Esophagus squamous epithelium (tissue), 4 donors: ENCODE measurements at regions not wholly inside any gene's neighbourhood (a gene's known extent, or its start where the extent isn't known, plus 50 kb on each side); places are given as distances from the start of the nearest gene placed in this dataset.

Experiments used
- POLR2A ChIP-seq, 4 donors: fragments of 450-650 bp; IDR thresholded peaks; one replicate each; pipeline ENCODE4 v1.6.1; 2017; ENCODE audit warnings: antibody characterized with exemption in 4 of 4, mild to moderate bottlenecking in 4 of 4, moderate library complexity in 3 of 4
- TF ChIP-seq, protein P1 (sequence below), 6 experiments: fragments of 450-650 bp in 4 of 6; fragments of 200-600 bp in 2 of 6; sonication (generic) in 2 of 6; IDR thresholded peaks; one replicate each; pipeline ENCODE4 v1.5.1; 2016 to 2019; ENCODE audit warnings: antibody characterized with exemption in 6 of 6, mild to moderate bottlenecking in 4 of 6, moderate library complexity in 4 of 6

DNA sequence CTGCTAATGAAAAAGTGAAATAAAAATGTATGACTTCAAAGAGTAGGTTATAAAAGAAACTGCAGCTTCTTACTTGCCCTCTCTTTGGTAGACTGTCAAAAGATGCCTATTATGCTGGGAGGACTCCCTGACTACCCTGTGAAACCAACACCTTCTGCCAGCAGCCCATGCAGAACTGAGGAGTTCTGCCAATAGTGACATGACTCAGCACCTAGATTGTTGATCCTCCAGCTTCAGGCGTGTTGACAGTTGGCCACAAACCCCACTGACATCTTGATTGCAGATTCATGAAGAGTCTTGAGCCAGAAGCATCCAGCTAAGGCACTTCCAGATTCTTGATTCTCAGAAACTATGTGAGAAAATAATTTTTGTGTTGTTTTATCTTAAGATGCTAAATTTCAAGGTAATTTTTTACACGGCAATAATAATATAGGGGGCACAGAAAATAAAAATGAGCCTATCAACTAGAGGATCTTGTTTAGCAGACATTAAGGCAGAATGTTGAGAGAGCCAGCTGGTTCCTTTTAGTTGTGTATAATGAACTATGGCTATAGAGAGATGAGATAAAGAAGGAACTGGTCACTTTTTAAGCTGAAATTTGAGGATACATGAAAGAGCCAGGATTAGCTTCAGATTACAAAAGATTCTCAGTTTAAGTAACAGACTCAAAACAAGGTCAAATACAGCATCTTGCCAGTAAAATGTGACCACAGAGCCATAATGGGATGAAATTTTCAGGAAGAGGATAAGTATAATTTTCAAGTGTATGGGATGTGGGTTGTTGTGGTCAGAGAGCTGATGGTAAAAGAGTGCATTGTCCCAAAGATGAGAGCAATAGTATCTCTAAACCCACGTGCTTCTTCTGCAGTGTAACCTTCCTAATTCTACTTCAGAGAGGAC, 588.7 kb upstream of the CBLB start:
- TF ChIP-seq, protein P1, sequence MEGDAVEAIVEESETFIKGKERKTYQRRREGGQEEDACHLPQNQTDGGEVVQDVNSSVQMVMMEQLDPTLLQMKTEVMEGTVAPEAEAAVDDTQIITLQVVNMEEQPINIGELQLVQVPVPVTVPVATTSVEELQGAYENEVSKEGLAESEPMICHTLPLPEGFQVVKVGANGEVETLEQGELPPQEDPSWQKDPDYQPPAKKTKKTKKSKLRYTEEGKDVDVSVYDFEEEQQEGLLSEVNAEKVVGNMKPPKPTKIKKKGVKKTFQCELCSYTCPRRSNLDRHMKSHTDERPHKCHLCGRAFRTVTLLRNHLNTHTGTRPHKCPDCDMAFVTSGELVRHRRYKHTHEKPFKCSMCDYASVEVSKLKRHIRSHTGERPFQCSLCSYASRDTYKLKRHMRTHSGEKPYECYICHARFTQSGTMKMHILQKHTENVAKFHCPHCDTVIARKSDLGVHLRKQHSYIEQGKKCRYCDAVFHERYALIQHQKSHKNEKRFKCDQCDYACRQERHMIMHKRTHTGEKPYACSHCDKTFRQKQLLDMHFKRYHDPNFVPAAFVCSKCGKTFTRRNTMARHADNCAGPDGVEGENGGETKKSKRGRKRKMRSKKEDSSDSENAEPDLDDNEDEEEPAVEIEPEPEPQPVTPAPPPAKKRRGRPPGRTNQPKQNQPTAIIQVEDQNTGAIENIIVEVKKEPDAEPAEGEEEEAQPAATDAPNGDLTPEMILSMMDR (IDR thresholded peaks at IDR 0.05) = no peak
- no peak for TF ChIP-seq POLR2A (IDR thresholded peaks at IDR 0.05)
